ENCODE measurements at regions not wholly inside any gene's neighbourhood (a gene's known extent, or its start where the extent isn't known, plus 50 kb on each side); places are given as distances from the start of the nearest gene placed in this dataset.

- peak; percentile 42; the same call in 1 of the 2 replicates for TF ChIP-seq CUX1 (CRISPR knock-in tag; IDR thresholded peaks at IDR 0.05)
- peak; percentile 86; the same call in 1 of the 2 replicates for TF ChIP-seq ZNF584 (CRISPR knock-in tag; IDR thresholded peaks at IDR 0.05; ENCODE audit: low read depth)
- no peak for TF ChIP-seq RBM14 (IDR thresholded peaks at IDR 0.05; ENCODE audit: borderline replicate concordance, insufficient read depth, low read depth, low read length)
- TF ChIP-seq ESRRA (IDR thresholded peaks at IDR 0.05; ENCODE audit: borderline replicate concordance, low read depth), result peak; percentile 73; the same call in 1 of the 2 replicates
- no peak for TF ChIP-seq TFE3 (CRISPR knock-in tag; IDR thresholded peaks at IDR 0.05)
- TF ChIP-seq RBFOX2 (IDR thresholded peaks at IDR 0.05; ENCODE audit: low read depth, low read length), result peak; percentile 43; the same call in 1 of the 2 replicates
- TF ChIP-seq MEF2D (tag; conservative IDR thresholded peaks at IDR 0.05; ENCODE audit: low read depth), result peak; percentile 61; the same call in 1 of the 2 replicates
- peak; percentile 73 for TF ChIP-seq TAF7 (tag; IDR thresholded peaks at IDR 0.05)
- no peak for TF ChIP-seq HDAC6 (IDR thresholded peaks at IDR 0.05; ENCODE audit: low read depth, low read length)
- no peak for TF ChIP-seq PCBP1 (IDR thresholded peaks at IDR 0.05; ENCODE audit: low read depth, low read length, poor library complexity, severe bottlenecking)
- no peak for TF ChIP-seq ZNF174 (CRISPR knock-in tag; IDR thresholded peaks at IDR 0.05)
- peak; percentile 28 for TF ChIP-seq MEIS2 (IDR thresholded peaks at IDR 0.05; ENCODE audit: partially characterized antibody)
- peak; percentile 45; the same call in 1 of the 2 replicates for TF ChIP-seq GTF2A2 (tag; IDR thresholded peaks at IDR 0.05)
- peak; percentile 68; the same call in 1 of the 2 replicates for TF ChIP-seq ERF (CRISPR knock-in tag; IDR thresholded peaks at IDR 0.05)
- TF ChIP-seq RB1 (IDR thresholded peaks at IDR 0.05; ENCODE audit: low read depth), result no peak
- TF ChIP-seq MYC (IDR thresholded peaks at IDR 0.05; ENCODE audit: low read depth, low read length), result no peak
- TF ChIP-seq MYC (CRISPR knock-in tag; IDR thresholded peaks at IDR 0.05; ENCODE audit: borderline replicate concordance, low read depth), result 0 out of 2 replicates have a peak, but pooled peaks have one; percentile 29
- TF ChIP-seq ATF3 (IDR thresholded peaks at IDR 0.05), result peak; percentile 29; the same call in 1 of the 2 replicates
- TF ChIP-seq ATF3 (CRISPR knock-in tag; conservative IDR thresholded peaks at IDR 0.05), result no peak
These were observed 321.0 kb downstream of the RND3 start (continued) for GRCh38 chr2:150166313-150167051.

Data from K562 (cell line).